NCI-H2196 (cell line): ENCODE measurements at regions not wholly inside any gene's neighbourhood (a gene's known extent, or its start where the extent isn't known, plus 50 kb on each side); places are given as distances from the start of the nearest gene placed in this dataset.
"Not testable (repeated sequence)": the region's sequence is repeated elsewhere in the genome, so short reads cannot be mapped to it uniquely, and the experiment has no call there.

Source experiments
- DNase-seq: peaks from one replicate; lab custom pipeline; 2025; ENCODE audit not compliant: unreplicated experiment; lab: John Stamatoyannopoulos, UW

DNA sequence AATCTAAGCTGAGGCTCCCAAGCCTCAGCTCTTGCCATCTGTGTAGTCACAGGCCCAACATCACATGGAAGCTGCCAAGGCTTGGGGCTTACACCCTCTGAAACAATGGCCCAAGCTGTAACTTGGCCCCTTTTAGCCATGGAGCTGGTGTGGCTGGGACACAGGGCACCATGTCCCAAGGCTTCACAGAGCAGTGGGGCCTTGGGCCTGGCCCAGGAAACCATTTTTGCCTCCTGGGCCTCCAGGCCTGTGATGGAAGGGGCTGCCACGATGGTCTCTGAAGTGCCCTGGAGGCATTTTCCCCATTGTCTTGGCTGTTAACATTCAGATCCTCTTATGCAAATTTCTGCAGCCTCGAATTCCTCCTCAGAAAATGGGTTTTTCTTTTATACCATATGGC lies 952.3 kb upstream of the GOT2 start:
- DNase-seq, result no peak

- DNase-seq, result no peak
These were observed 950.8 kb upstream of the GOT2 start for GRCh38 chr16:59684911-59685310.

GRCh38 chr16:59683709-59684108 lies 949.6 kb upstream of the GOT2 start:
- DNase-seq, result no peak

DNA sequence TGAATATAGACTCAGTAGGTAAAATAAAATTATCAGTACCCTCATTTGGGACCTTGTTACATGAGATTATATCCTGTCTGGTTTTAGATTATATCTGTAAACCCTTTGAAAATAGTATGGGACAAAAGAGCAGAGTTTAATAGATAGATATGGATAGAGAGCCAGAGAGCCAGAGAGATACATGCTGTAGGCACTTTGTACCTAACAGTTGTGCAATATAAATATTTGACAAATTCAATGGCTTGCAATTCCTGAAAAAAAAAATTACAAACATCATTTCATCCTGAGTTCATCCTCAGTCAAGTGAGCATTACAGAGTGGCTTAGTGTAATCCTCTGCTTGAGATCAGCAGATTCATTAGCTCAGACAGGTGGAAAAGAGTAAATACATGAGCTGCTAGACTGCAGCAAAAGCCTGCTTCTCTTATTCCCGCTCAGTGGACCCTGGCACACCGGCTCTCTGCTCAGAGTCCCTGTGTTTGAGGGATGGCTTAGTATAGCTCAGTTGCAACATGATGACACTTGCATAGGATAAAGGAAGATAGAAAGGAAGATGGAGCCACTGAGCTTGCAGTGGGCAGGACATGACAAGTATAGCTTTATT lies 931.6 kb upstream of the GOT2 start:
- DNase-seq, result no peak

- DNase-seq, result no peak
These were observed 924.5 kb upstream of the GOT2 start for GRCh38 chr16:59658572-59658971.

DNA sequence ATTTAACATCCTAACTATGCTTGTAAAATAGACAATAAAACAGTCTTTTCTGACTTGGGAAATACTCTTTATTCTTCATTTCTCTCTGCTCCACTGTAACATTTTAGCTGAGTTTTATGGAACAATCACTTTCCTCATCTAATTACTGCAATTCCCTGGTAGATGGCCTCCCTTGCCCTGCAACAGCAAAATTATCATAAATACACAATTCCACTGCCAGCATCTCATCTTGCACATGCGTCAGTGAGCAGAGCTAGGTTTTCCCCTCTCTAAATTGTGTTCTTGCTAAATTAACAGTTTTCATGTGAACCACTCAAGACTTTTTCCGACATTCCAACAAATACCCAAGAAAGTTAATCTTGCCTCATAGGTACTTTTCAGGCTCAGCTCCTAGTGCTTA lies 920.9 kb upstream of the GOT2 start:
- DNase-seq, result no peak

DNA sequence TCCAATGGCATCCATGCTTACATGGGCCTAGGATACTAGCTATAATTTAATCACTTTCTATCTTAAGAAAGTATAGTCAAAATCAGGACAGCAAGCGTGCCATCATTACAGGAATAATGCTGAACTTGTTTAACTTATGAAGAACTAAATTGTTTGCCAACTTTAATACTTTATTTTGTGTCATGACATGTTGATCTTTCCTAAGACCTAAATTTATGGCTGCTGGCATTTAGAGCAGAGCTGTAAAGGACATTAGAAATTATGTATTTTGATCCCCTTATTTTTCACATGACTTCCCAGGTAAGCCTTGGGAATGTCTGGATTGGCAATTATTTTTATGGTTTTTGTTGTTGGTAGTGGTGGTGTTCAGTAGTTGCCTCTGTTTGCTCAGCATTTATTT lies 920.3 kb upstream of the GOT2 start:
- DNase-seq, result no peak

GRCh38 chr16:59651662-59652061 lies 917.5 kb upstream of the GOT2 start:
- no peak for DNase-seq

DNA sequence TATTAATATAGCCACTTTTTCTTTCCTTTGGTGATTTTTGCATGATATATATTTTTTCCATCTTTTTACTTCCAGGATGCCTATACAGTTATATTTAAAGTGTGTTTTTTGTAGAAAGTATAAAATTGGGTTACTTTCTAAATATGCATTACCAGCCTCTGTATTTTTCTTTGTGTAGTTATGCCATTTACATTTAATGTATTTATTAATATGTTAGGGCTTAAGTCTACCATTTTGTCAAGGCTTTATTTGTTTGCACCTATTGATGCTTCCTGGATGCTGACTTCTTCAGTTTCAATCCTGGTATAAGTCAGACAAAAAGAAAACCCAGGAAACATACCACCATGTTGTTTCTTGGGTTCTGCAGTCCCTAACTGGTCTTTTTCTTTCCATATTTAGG lies 911.1 kb upstream of the GOT2 start:
- no peak for DNase-seq

- no peak for DNase-seq
These were observed 901.6 kb upstream of the GOT2 start for GRCh38 chr16:59635674-59636073.

GRCh38 chr16:59634951-59635350 lies 900.8 kb upstream of the GOT2 start:
- DNase-seq, result no peak

DNA sequence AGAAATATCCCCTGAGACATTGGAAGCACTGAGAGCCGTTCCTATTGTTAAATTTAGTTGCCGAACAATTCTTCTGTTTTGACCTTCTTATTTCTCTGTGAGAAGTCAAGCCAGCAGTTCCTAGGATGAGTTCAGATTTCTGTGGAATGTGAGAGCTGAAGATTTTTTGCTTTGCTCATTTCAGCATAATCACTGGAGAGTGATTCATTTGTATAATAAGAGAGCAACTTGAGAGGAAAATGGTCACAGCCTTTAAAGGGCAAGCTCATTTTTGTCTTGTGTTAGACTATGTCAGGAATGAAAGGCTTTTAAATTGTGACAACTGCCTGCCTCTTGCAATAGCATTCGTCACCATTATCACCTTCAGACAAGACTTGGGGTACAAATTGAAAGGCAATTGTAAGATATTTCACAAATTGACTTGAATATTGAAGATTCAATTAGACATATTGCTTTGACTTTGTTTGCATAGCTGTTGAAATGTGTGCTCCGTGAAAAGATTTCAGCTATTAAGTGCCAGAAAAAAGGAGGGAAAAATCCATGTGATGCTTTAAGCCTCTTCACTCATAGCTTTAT lies 900.0 kb upstream of the GOT2 start:
- DNase-seq, result no peak

GRCh38 chr16:59632276-59632855 lies 898.2 kb upstream of the GOT2 start:
- DNase-seq, result no peak

GRCh38 chr16:59624381-59624780 lies 890.3 kb upstream of the GOT2 start:
- DNase-seq, result not testable (repeated sequence)

- no peak for DNase-seq
These were observed 880.5 kb upstream of the GOT2 start for GRCh38 chr16:59614466-59615240.

GRCh38 chr16:59612910-59613620 lies 878.9 kb upstream of the GOT2 start:
- DNase-seq, result not testable (repeated sequence)

- no peak for DNase-seq
These were observed 878.0 kb upstream of the GOT2 start for GRCh38 chr16:59612094-59612493.

GRCh38 chr16:59611556-59611955 lies 877.4 kb upstream of the GOT2 start:
- no peak for DNase-seq

- no peak for DNase-seq
These were observed 871.6 kb upstream of the GOT2 start for GRCh38 chr16:59605706-59606105.

GRCh38 chr16:59604354-59604753 lies 870.2 kb upstream of the GOT2 start:
- DNase-seq, result no peak

- DNase-seq, result no peak
These were observed 867.3 kb upstream of the GOT2 start for GRCh38 chr16:59601452-59601851.

DNA sequence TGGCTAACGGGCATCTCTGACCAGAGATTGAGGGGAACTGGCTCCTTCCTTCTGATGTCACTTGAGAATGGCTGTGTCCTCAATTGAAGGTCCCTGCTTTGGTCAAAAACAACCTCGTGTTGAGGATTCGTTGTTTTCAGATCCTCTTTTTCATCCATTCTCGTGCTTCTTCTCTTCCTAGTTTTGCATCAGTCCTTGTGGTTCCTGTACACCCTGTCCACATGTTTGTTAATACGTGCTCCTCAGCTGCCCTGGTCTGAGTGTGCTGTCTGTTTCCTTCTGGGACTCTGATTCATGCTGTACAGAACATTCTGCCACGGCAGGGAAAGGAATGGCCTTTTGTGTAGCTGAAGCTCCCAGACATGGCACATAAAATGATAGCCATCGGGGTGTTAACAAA lies 863.2 kb upstream of the GOT2 start:
- DNase-seq, result no peak
